ENCODE measurements at regions not wholly inside any gene's neighbourhood (a gene's known extent, or its start where the extent isn't known, plus 50 kb on each side); places are given as distances from the start of the nearest gene placed in this dataset.
"Not testable (repeated sequence)": the region's sequence is repeated elsewhere in the genome, so short reads cannot be mapped to it uniquely, and the experiment has no call there.

GRCh38 chr14:30165255-30165654 lies 237.6 kb upstream of the PRKD1 start:
- DNase-seq, result no peak

GRCh38 chr14:30177781-30178180 lies 250.1 kb upstream of the PRKD1 start:
- no peak for DNase-seq

GRCh38 chr14:30179381-30180130 lies 251.9 kb upstream of the PRKD1 start:
- no peak for DNase-seq

GRCh38 chr14:30180219-30180618 lies 252.6 kb upstream of the PRKD1 start:
- no peak for DNase-seq

GRCh38 chr14:30185832-30186231 lies 258.2 kb upstream of the PRKD1 start:
- no peak for DNase-seq

GRCh38 chr14:30191639-30192279 lies 264.1 kb upstream of the PRKD1 start:
- no peak for DNase-seq

DNA sequence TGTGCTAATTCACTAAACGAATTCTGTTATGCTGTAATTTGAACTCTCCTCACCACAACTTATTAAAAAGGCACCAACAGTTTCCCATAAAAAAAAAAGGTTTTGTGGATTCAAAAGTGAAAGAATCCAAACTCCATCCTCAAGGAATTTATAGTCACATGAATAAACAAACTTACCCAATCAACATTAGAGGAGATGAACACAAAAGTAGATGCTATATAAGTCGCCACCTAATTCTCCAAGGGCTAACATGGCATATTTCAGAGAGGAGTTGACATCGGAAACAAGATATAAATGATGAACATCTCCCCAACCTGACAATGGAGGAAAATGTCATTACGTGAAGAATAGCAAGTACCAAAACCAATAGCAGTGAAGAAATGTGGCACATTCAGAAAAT lies 265.5 kb upstream of the PRKD1 start:
- no peak for DNase-seq

DNA sequence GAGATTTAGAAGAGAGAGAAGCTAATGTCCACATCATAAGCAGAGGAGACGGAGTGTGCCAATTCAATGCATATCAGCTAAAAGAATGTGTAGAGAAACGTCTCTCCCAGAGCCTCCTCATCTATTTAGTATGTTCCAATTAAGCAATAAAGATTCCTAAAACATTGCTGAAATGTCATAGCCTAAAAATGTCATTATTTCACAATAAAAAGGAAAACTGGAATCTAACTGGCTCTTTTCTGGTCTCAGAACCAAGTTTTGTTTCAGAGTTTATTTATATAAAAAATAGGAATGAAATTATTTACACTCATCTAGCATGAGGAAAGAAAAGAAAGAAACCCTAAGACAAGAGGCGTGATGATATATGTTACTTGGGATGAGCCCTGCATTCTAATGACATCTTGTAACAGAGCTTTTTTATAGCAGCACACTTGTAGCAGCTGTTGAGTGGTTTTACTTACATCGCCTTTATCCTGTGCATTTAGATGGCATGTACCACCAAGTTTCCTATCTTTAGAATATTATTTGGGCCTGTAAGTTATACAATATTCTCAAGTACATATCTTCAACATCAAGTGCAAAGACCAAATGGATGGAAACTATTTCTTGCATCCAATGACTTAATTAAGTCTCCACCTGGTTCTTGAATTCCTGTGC lies 266.3 kb upstream of the PRKD1 start:
- no peak for DNase-seq

GRCh38 chr14:30194741-30195148 lies 267.1 kb upstream of the PRKD1 start:
- no peak for DNase-seq

DNA sequence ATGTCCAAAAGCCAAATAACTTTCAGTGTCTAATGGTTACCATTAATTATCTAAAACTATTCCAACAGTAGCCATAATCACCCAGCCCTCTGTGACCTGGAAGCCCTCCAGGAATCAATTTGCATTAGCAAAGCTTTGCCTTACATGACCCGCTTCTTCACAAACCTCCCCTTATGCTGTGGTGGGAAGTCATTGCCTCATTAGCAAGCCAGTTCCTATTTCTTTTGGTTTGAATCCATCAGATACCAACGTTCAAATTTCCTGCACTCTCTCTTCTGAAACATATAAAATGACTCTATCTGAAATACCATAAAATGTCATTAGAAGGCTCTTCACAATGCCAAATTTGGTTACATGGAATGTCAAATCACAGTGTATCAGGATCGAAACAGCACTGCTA lies 268.3 kb upstream of the PRKD1 start:
- DNase-seq, result no peak

DNA sequence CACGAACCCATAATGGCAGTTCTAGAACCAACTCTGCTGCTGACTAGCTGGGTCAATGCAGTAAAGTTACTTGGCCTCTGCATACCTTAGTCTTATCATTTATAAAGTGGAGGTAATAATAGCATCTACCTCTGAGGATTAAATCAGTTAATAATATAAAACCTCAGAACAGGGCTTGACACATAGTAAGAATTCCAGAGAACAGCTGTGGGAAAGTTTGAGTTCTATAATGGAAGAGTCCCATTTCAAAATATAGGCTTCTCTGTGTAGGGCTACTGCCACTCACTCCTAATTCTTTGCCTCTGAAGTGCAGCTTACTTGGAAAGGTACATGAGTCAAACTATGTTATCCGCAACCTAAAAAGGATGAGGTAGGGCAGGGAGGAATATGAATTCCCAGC lies 269.2 kb upstream of the PRKD1 start:
- no peak for DNase-seq

DNA sequence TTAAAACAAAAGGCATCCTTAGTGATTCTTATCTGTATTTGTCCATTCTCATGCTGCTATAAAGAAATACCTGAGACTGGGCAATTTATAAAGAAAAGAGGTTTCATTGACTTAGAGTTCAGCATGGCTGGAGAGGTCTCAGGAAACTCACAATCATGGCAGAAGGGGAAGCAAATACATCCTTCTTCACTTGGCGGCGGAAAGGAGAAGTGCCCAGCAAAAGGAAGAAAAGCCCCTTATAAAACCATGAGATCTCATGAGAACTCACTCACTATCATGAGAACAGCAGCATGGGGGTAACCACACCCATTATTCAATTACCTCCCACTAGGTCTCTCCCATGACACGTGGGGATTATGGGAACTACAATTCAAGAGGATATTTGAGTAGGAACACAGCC lies 271.1 kb upstream of the PRKD1 start:
- DNase-seq, result not testable (repeated sequence)

DNA sequence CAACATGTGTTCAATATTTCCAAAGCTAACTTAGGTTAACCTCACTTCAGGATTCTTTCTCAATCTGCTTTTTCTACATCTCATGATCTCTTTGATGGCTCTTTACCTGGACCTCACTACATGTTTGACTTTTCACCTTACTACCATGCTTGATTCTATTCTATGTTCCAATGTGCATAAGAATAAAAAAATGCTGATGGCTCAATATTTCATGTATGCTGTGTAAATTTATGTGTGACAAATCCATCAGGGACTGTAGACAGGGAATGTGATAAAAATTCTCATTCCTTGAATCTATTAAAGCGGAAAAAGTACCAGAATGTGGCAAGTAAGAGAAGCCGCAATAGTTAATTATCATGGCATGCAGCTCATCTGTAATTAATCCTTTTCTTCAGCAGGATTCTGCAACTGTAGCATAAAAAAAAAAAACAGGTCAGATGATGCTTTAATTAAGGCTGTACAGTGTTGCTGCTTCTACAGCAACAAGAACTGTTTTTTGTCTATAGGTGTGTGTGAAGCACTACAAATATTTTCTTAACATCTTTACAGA lies 276.9 kb upstream of the PRKD1 start:
- no peak for DNase-seq

- DNase-seq, result no peak
These were observed 281.5 kb upstream of the PRKD1 start for GRCh38 chr14:30209136-30209535.

DNA sequence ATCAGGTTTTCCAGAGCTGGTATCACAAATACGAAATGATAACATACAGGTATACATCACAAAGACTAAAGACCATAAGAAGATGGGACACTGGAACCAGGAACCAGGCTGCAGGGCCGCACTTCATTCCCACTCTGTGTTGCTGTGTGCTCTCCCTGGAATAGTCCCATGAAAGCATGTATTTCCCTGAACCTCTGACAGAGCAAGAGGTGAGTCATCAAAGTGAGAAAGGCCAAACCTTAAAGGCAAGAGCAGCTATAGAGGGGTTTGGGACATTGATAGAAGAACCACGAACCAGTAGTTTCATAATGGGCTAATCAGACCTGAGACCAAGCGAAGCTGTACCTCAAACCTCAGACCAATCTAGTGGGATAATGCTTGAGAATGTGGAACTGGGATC lies 283.0 kb upstream of the PRKD1 start:
- no peak for DNase-seq

- no peak for DNase-seq
These were observed 283.7 kb upstream of the PRKD1 start for GRCh38 chr14:30211326-30211725.

- DNase-seq, result no peak
These were observed 286.4 kb upstream of the PRKD1 start for GRCh38 chr14:30214014-30214413.

DNA sequence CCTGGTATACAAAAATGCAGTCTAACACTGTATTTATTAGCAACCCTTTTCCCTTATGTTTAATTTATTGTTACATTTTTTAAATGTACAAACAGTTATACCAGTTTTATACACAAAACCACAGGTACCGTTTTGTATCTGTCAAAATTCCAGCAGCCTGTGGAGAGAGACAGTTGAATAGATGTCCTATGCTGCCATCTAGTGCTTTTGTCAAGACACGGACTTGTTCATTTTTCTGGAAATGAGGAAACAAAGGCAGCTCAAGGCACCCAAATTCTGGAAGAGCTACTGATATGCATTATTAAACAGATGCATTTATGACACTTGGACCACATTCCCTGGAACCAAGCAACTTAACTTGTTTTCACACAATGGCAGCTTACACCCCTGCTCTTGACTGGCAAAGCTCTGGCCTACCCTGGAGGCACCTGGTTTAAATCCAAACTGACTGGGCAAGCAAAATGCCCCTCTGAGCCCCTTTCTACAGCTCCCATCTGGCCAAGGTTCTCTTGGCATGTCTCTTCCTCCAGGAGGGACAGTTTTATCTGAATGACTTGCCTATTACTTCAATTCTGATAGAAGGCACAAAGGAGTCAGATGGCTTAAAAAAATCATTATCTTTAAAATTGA lies 286.9 kb upstream of the PRKD1 start:
- no peak for DNase-seq

DNA sequence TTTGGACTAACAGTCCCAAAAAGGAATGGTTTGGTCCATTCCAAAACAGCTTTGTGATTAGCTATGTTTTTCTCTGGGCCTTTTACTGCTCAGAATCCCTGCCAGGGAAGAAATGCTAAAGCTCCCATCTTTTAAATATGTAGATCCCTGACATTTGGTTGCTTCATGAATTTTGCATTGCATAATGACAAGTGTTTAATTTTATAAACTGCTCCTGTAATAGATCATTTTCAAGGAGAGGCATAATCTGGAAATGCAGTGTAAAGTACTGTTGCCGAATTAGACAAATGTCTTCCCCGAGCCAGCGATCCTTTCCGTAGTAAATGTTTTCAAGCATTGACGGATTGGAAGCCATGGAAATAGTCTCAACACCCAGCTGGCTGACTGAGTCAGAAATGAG lies 291.3 kb upstream of the PRKD1 start:
- no peak for DNase-seq

GRCh38 chr14:30221546-30221945 lies 293.9 kb upstream of the PRKD1 start:
- DNase-seq, result no peak

DNA sequence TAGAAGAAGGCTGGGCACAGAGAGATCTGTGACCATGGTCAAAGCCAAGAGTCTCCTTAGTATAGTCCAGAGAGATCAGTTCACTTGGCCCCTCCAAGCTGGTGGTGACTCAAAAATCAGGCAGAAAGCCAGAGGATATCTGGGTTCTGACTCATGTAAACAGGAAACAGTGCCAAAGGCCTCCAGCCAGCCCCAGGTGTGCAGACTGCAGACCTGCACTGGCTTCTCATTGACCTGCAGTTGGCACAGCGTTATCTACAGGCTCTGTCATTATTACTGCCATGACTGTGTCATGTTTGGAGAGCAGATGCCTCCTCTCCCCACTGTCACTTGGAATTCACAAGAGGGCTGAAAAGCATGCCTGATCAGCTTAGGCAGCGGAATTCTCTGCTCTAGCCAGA lies 295.7 kb upstream of the PRKD1 start:
- no peak for DNase-seq

DNA sequence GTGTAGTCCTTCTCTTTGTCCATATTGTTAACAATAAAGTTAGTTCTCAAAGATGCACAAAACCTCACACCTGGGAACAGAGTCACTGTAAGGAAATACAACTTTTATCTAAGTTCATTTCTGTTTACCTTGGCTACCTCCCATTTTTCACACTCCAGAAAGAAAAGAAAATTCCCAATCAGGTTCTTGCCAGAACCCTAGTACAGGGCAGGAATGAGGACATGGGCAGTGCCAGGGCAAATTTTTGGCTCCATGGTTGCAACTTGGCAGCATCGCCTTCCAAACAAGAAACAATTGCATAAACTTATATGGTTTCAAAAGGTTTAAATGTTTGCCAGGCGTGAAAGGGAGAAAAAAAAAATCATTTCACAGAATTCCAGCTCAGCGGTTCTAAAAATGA lies 296.3 kb upstream of the PRKD1 start:
- no peak for DNase-seq

- no peak for DNase-seq
These were observed 297.5 kb upstream of the PRKD1 start for GRCh38 chr14:30225176-30225575.

DNA sequence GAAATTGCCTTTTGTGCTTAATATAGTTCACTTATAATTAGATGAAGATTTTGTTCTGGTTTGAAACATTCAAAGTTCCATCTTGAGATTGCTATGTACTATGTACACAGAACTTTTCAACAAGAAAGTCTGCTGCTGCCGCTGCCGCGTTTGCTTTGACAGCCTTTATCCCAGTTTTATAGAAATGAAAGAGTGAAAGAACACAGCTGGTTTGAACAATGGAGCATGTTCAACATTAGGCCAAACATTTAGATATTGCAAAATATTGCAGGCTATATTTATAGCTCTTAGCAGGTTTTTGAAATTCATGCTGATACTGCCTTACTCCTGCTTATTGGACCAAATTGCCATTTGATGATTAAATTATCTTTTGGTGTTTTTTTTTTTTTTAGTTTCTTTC lies 299.8 kb upstream of the PRKD1 start:
- no peak for DNase-seq

Measured in stimulated activated CD8-positive, alpha-beta memory T cell treated with anti-CD3 and anti-CD28 coated beads, Interleukin-4, amount 100 ng/mL, for 48 hours (primary cell).